PC-3 (cell line): ENCODE measurements at regions not wholly inside any gene's neighbourhood (a gene's known extent, or its start where the extent isn't known, plus 50 kb on each side); places are given as distances from the start of the nearest gene placed in this dataset.

ENCODE experiments used
- EZH2 ChIP-seq: fragments of 300-600 bp; sonication (generic); IDR thresholded peaks from one replicate; pipeline ENCODE4 v1.6.1; 2017; ENCODE audit warnings: antibody characterized with exemption, mild to moderate bottlenecking, low read length; ENCODE audit not compliant: unreplicated experiment
- TF ChIP-seq, protein P1 (sequence below): fragments of 300-600 bp; sonication (generic); conservative IDR thresholded peaks from 2 replicates; pipeline ENCODE4 v1.5.1; 2017; ENCODE audit warnings: antibody characterized with exemption, low read depth, mild to moderate bottlenecking, low read length

DNA sequence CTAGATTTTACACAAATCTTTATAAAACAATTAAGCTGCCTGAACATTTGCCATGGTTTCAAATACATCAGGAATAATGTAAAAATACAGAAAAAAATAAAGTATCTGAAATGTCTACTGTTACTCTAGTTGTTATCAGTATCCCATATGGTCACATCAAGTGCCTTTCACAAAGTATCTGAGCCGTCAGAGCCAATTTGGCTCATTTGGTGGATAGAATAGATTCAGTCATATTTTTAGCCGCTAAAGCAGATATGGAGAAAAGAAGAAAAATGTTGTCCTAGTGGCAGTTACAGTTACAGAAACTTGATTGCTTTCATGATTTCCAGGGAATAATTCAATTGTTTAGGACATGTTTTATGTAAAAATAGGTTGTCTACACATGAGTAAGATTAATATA lies 641.1 kb downstream of the RAPGEF2 start:
- TF ChIP-seq, protein P1, sequence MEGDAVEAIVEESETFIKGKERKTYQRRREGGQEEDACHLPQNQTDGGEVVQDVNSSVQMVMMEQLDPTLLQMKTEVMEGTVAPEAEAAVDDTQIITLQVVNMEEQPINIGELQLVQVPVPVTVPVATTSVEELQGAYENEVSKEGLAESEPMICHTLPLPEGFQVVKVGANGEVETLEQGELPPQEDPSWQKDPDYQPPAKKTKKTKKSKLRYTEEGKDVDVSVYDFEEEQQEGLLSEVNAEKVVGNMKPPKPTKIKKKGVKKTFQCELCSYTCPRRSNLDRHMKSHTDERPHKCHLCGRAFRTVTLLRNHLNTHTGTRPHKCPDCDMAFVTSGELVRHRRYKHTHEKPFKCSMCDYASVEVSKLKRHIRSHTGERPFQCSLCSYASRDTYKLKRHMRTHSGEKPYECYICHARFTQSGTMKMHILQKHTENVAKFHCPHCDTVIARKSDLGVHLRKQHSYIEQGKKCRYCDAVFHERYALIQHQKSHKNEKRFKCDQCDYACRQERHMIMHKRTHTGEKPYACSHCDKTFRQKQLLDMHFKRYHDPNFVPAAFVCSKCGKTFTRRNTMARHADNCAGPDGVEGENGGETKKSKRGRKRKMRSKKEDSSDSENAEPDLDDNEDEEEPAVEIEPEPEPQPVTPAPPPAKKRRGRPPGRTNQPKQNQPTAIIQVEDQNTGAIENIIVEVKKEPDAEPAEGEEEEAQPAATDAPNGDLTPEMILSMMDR, result no peak
- TF ChIP-seq EZH2, result no peak
